ENCODE measurements at regions not wholly inside any gene's neighbourhood (a gene's known extent, or its start where the extent isn't known, plus 50 kb on each side); places are given as distances from the start of the nearest gene placed in this dataset.

DNA sequence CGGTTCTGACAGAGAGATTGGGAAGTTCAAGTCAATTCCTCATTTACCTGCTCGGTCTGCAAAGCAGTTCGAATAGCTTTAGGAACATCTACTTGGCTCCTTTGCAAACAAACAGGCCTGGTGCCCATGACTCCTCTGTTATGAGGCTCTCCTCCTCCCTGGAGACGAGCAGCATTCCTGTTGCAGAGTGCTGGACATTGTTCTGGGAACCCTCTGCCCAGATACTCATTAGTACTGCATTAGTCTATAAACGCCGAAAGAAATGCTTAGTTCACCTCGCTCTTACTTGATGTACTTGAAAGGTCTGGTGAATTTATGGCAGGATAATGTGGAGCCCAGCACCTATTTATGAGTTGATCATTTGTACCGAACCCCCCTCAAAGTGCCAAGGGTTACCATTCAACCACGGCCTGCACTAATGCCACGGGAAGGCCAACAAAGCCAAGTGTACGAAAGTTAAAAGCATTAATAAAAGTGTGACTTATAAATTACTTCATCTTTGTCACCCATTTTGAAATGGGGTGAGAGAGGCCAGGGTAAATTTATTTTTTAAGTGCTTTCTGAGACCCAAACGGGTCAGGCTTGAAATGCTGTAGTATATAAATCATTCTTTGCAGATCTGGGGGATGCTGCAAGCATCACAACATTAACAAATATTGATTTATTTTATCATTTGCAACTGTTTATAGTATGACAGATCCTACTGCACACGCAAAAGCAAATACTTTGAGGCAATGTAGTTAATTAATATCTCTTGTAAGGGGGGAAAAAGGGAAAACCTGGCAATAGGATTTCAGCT lies 478.9 kb upstream of the PSMD7 start:
- DNase-seq (no peak), FAIRE-seq (no peak), ATAC-seq (peak in 3 of 4 donors; percentile 33 to 67 (median 58))
- Histone ChIP-seq H3K4me3 (no peak overlapping the region), H3K9me3 (no peaks in the 10 kb centered on the region), H3K4me1 (no peaks in the 10 kb centered on the region), H3K27ac (no peak overlapping the region), H3K36me3 (no peaks in the 10 kb centered on the region), H3K27me3 (no peaks in the 10 kb centered on the region)
- WGBS, 2 donors: 29 to 30% methylated on average over 13 of the region's 13 CpGs
- intact Hi-C loops (cut with DNase I): no loop called here
- TF ChIP-seq, protein P1, sequence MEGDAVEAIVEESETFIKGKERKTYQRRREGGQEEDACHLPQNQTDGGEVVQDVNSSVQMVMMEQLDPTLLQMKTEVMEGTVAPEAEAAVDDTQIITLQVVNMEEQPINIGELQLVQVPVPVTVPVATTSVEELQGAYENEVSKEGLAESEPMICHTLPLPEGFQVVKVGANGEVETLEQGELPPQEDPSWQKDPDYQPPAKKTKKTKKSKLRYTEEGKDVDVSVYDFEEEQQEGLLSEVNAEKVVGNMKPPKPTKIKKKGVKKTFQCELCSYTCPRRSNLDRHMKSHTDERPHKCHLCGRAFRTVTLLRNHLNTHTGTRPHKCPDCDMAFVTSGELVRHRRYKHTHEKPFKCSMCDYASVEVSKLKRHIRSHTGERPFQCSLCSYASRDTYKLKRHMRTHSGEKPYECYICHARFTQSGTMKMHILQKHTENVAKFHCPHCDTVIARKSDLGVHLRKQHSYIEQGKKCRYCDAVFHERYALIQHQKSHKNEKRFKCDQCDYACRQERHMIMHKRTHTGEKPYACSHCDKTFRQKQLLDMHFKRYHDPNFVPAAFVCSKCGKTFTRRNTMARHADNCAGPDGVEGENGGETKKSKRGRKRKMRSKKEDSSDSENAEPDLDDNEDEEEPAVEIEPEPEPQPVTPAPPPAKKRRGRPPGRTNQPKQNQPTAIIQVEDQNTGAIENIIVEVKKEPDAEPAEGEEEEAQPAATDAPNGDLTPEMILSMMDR (IDR thresholded peaks at IDR 0.05): no peak

DNA sequence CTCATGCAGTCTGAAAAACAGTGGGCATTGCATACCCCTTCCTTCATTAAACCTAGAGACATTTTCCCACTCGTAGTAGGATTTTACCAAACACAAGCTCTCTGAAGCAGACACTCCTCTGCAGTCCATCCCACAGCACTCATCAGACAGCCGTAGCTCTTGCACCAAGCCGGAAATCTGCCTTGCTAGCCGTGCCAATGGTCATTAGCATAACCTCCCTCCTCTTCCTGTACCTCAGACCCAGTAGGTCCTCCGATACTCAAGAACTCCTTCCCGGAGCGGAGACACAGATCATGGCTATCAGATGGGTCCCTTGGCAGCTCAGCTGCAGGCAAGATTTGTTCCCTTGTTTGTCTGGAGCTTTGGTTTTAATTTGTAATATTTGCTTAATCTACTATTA lies 483.1 kb upstream of the PSMD7 start:
- H3K9me3 ChIP-seq: no peaks in the 10 kb centered on the region
- FAIRE-seq (no peak), DNase-seq (no peak), ATAC-seq (peak in 2 of 4 donors; percentile 16 to 32)
- H3K27me3 ChIP-seq: no peaks in the 10 kb centered on the region
- intact Hi-C loops (cut with DNase I): no loop called here
- no peaks in the 10 kb centered on the region for H3K4me1 ChIP-seq
- H3K36me3 ChIP-seq: no peaks in the 10 kb centered on the region
- TF ChIP-seq, protein P1 (IDR thresholded peaks at IDR 0.05): no peak
- no peak overlapping the region for H3K4me3 ChIP-seq
- 35 to 55% methylated on average over 7 of the region's 7 CpGs for WGBS, 2 donors
- no peak overlapping the region for H3K27ac ChIP-seq

DNA sequence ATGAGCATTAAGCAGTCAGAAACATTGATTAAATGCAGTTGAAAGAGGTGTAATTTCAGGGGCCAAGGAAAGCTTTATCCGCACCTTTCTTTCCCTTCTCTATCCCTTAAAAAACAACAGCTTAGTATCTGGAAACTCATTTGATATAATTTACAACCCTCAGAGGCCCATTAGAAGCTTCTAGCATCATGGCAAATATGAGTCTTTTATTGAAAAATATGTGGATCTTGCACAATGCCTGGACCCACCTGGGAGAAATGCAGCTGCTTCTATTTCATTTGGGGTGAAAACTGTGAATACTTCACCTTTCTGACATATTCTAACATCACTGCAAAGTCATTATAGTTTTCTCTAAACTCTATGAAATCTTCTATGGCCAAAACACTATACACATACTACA lies 492.2 kb upstream of the PSMD7 start:
- DNase-seq (no peak), FAIRE-seq (no peak), ATAC-seq (no peak)
- H3K4me3 ChIP-seq: no peak overlapping the region
- WGBS, 2 donors: 83 to 85% methylated on average over 1 of the region's 1 CpG
- no peaks in the 10 kb centered on the region for H3K36me3 ChIP-seq
- H3K27me3 ChIP-seq: peaks cover 0 to 5% (median 0%) of the 10 kb centered on the region in 4 donors
- no peak overlapping the region for H3K27ac ChIP-seq
- TF ChIP-seq, protein P1 (IDR thresholded peaks at IDR 0.05): no peak
- no peaks in the 10 kb centered on the region for H3K4me1 ChIP-seq
- intact Hi-C loops (cut with DNase I): no loop called here
- H3K9me3 ChIP-seq: no peaks in the 10 kb centered on the region

DNA sequence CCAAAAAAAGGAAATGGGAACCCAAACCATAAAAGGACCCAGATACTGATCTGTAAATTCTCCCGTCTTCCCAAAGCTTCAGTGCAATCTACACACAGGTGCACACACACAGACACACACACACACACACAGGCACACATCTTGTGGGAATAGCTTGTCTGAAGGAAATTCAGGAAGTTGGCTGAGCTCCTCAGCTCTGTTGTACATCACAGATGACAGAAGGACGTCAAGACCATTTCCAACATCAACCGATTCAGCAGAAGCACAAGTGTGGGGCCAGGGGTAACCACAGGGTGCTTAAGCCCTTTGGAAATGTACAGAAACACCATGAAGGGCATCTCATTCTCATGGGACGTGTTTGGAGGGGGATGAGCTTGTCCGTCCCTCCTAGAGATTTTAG lies 498.1 kb upstream of the PSMD7 start:
- Histone ChIP-seq H3K4me3 (no peak overlapping the region), H3K27ac (no peak overlapping the region), H3K36me3 (no peaks in the 10 kb centered on the region), H3K4me1 (no peaks in the 10 kb centered on the region), H3K9me3 (no peaks in the 10 kb centered on the region), H3K27me3 (no peaks in the 10 kb centered on the region)
- DNase-seq (no peak), FAIRE-seq (no peak), ATAC-seq (no peak)
- intact Hi-C loops (cut with DNase I): no loop called here
- TF ChIP-seq, protein P1 (IDR thresholded peaks at IDR 0.05): no peak
- WGBS, 2 donors: 70 to 72% methylated on average over 5 of the region's 5 CpGs

DNA sequence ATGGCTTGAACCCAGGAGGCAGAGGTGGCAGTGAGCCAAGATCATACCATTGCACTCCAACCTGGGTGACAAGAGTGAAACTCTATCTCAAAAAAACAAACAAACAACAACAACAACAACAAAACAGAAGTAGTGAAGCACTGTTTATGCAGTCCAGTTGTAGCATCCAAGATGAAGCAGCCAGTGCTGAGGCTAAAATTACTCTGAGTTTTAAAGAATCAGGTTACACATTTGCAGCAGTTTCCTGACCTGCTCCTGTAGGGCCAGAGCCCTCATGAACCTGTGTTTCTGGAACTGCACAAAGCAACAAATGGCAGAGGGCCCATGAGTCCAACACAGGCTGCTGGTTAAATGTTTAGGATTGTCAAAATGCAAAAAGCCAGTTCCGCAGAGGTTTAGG lies 499.5 kb upstream of the PSMD7 start:
- TF ChIP-seq, protein P1 (IDR thresholded peaks at IDR 0.05): no peak
- Histone ChIP-seq H3K27ac (no peak overlapping the region), H3K27me3 (peaks cover 0 to under 1% (median 0%) of the 10 kb centered on the region in 4 donors), H3K9me3 (no peaks in the 10 kb centered on the region), H3K36me3 (no peaks in the 10 kb centered on the region), H3K4me1 (no peaks in the 10 kb centered on the region), H3K4me3 (no peak overlapping the region)
- no peak for ATAC-seq
- DNase-seq: no peak
- FAIRE-seq: no peak
- 91 to 100% methylated on average over 1 of the region's 1 CpG for WGBS, 2 donors
- intact Hi-C loops (cut with DNase I): no loop called here
